OCI-LY1 (cell line): ENCODE measurements at regions not wholly inside any gene's neighbourhood (a gene's known extent, or its start where the extent isn't known, plus 50 kb on each side); places are given as distances from the start of the nearest gene placed in this dataset.

Source experiments
- H2AFZ ChIP-seq: fragments of 200-600 bp; sonication (generic), shearing (Covaris generic); 2 replicates; pipeline ENCODE4 v1.6.0; 2014; ENCODE audit warnings: antibody characterized with exemption, mild to moderate bottlenecking, low read length
- H3F3A ChIP-seq: fragments of 200-600 bp; sonication (generic), shearing (Covaris generic); 2 replicates; pipeline ENCODE4 v1.6.0; 2014; ENCODE audit warnings: mild to moderate bottlenecking, antibody characterized with exemption, low read length, moderate library complexity; ENCODE audit not compliant: insufficient read depth
- H3K27ac ChIP-seq: fragments of 200-600 bp; sonication (generic); 2 replicates; pipeline ENCODE4 v1.5.1; 2014; ENCODE audit warnings: low read length, mixed run types, mild to moderate bottlenecking, low read depth; ENCODE audit not compliant: poor library complexity, severe bottlenecking
- H3K27me3 ChIP-seq: fragments of 200-600 bp; sonication (generic); 2 replicates; pipeline ENCODE4 v1.6.0; 2014; ENCODE audit warnings: antibody characterized with exemption, mild to moderate bottlenecking, low read length, moderate library complexity; ENCODE audit not compliant: insufficient read depth
- H3K36me3 ChIP-seq: fragments of 200-600 bp; sonication (generic); 2 replicates; pipeline ENCODE4 v1.6.1; 2014; ENCODE audit warnings: mild to moderate bottlenecking, antibody characterized with exemption, low read length, moderate library complexity, mixed read lengths; ENCODE audit not compliant: insufficient read depth
- H3K4me1 ChIP-seq: fragments of 200-600 bp; sonication (generic); 2 replicates; pipeline ENCODE4 v1.5.1; 2014; ENCODE audit warnings: mild to moderate bottlenecking, low read length, moderate library complexity; ENCODE audit not compliant: insufficient read depth, severe bottlenecking
- H3K4me2 ChIP-seq: fragments of 200-600 bp; sonication (generic), shearing (Covaris generic); 2 replicates; pipeline ENCODE4 v1.6.1; 2014; ENCODE audit warnings: low read length
- H3K4me3 ChIP-seq: fragments of 200-600 bp; sonication (generic); 2 replicates; pipeline ENCODE4 v1.5.1; 2014; ENCODE audit warnings: low read length, low read depth, mild to moderate bottlenecking, mixed read lengths; ENCODE audit not compliant: poor library complexity, severe bottlenecking
- H3K79me2 ChIP-seq: fragments of 200-600 bp; shearing (Covaris generic); 2 replicates; pipeline ENCODE4 v1.6.1; 2016; ENCODE audit warnings: mixed run types, low read length, mixed read lengths; ENCODE audit not compliant: insufficient read depth
- H3K9ac ChIP-seq: fragments of 200-600 bp; sonication (generic), shearing (Covaris generic); 2 replicates; pipeline ENCODE4 v1.6.1; 2014; ENCODE audit warnings: mild to moderate bottlenecking, low read length, mixed read lengths
- H3K9me2 ChIP-seq: fragments of 200-600 bp; sonication (generic), shearing (Covaris generic); 2 replicates; pipeline ENCODE4 v1.6.1; 2014; ENCODE audit warnings: low read depth, mild to moderate bottlenecking, low read length, mixed read lengths
- H3K9me3 ChIP-seq: fragments of 200-600 bp; shearing (Covaris generic); 2 replicates; pipeline ENCODE4 v1.6.1; 2014; ENCODE audit warnings: low read length, mixed read lengths
- H4K20me1 ChIP-seq: fragments of 200-600 bp; sonication (generic), shearing (Covaris generic); 2 replicates; pipeline ENCODE4 v1.6.0; 2016; ENCODE audit warnings: mild to moderate bottlenecking, low read length; ENCODE audit not compliant: insufficient read depth
- EZH2 ChIP-seq: fragments of 200-600 bp; sonication (generic), shearing (Covaris generic); IDR thresholded peaks from 2 replicates; pipeline ENCODE4 v1.8.0; 2017; ENCODE audit warnings: borderline replicate concordance, mixed run types, mild to moderate bottlenecking, antibody characterized with exemption, low read length, moderate library complexity, mixed read lengths
- TF ChIP-seq, protein P1 (sequence below): fragments of 200-600 bp; sonication (generic), shearing (Covaris generic); IDR thresholded peaks from 2 replicates; pipeline ENCODE4 v1.5.1; 2017; ENCODE audit warnings: mild to moderate bottlenecking, antibody characterized with exemption, low read length, moderate library complexity, mixed read lengths

DNA sequence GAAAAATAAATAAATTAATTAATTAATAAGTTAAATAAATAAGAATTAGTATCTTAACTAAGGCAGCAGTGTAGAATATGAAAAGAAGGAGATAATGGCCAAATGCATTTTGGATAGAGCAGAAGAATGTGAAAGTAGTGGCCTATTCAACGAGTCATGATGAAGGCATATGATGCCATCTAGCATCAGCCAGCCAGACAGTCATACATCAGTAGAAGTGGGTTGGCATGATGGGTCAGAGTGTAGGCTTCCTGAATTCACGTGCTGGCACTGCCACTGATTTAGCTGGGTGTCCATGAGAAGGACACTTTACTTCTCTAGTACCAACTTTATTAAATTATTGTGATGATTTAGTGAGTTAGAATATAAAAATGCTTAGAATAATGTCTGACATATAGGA is 256.1 kb upstream of the ARPP21 start:
- peak overlapping the region; percentile 65; the same call in 1 of the 2 replicates for H2AFZ ChIP-seq
- H3K4me3 ChIP-seq = no peak overlapping the region
- peaks cover 13% of the 10 kb centered on the region for H3K4me1 ChIP-seq
- TF ChIP-seq, protein P1, sequence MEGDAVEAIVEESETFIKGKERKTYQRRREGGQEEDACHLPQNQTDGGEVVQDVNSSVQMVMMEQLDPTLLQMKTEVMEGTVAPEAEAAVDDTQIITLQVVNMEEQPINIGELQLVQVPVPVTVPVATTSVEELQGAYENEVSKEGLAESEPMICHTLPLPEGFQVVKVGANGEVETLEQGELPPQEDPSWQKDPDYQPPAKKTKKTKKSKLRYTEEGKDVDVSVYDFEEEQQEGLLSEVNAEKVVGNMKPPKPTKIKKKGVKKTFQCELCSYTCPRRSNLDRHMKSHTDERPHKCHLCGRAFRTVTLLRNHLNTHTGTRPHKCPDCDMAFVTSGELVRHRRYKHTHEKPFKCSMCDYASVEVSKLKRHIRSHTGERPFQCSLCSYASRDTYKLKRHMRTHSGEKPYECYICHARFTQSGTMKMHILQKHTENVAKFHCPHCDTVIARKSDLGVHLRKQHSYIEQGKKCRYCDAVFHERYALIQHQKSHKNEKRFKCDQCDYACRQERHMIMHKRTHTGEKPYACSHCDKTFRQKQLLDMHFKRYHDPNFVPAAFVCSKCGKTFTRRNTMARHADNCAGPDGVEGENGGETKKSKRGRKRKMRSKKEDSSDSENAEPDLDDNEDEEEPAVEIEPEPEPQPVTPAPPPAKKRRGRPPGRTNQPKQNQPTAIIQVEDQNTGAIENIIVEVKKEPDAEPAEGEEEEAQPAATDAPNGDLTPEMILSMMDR = peak; percentile 8; the same call in 1 of the 2 replicates
- no peak for TF ChIP-seq EZH2
- H3K9me2 ChIP-seq = no peaks in the 10 kb centered on the region
- H4K20me1 ChIP-seq = no peaks in the 10 kb centered on the region
- H3F3A ChIP-seq = no peaks in the 10 kb centered on the region
- no peak overlapping the region for H3K9ac ChIP-seq
- H3K9me3 ChIP-seq = no peaks in the 10 kb centered on the region
- H3K79me2 ChIP-seq = no peaks in the 10 kb centered on the region
- H3K27me3 ChIP-seq = no peaks in the 10 kb centered on the region
- H3K27ac ChIP-seq = no peak overlapping the region
- H3K4me2 ChIP-seq = no peak overlapping the region
- no peaks in the 10 kb centered on the region for H3K36me3 ChIP-seq

DNA sequence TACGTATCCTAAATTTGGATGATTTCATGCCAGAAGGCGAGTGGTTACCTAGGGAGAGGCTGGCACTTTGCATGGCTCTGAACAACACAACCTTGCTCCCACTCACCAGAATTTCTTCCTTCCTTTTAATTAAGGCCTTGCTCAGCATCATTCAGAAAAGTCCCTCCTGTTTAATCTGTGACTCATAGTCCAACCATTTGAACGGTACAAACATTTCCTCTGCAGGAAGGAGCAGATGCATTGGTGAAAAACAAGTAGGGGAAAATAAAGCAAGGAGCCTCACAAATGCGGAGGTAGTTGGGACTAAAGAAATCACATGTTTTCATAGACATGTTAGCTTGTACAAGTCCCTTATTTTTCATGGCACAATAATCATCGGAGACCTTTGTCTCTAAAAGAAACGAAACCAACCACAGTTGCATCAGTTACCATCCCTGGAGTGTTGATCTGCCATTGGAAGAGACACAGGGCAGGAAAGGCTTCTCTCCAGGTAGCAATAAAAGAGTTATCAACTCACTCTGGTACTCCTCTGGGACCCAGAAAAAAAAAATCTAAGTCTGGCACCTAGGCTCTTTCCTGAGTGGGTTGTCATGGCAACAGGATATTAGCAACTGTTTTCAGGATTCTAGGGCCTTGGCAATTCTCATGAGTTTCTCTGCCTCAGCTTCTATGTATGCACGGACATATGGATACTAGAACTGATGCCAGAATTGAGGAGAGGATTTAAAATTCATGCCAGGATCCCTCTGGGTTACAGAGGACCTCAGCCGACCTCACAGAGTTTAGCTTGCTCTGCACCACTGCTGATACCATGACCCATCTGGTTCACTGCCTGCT is 255.4 kb upstream of the ARPP21 start:
- TF ChIP-seq, protein P1 = no peak
- no peak for TF ChIP-seq EZH2
- Histone ChIP-seq H3K9me2 (no peaks in the 10 kb centered on the region), H3K79me2 (no peaks in the 10 kb centered on the region), H3K9me3 (no peaks in the 10 kb centered on the region), H3K27me3 (no peaks in the 10 kb centered on the region), H4K20me1 (no peaks in the 10 kb centered on the region), H3F3A (no peaks in the 10 kb centered on the region), H3K4me2 (peak overlapping the region; percentile 49), H3K4me1 (peaks cover 13% of the 10 kb centered on the region), H3K36me3 (no peaks in the 10 kb centered on the region), H3K9ac (no peak overlapping the region), H2AFZ (peak overlapping the region; percentile 94; the same call in 1 of the 2 replicates), H3K27ac (no peak overlapping the region), H3K4me3 (no peak overlapping the region)

DNA sequence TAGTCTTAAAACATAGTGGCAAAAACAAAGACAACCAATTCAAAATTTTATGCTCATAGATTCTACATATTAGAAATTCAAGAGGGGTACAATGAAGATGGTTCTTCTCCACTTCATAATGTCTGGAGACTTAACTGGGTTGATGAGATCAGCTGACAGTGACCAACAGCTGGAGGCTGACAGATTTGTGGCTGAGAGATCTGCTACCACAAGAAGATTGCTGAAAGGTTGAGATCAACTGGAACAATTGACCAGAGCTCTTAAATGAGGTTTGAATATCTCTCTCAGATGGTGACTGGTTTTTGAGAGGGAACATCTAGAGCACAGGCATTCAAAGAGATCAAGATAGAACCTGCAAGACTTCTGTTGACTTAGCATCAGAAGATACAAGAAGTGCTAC is 254.1 kb upstream of the ARPP21 start:
- H3K27me3 ChIP-seq = no peaks in the 10 kb centered on the region
- no peak overlapping the region for H2AFZ ChIP-seq
- no peaks in the 10 kb centered on the region for H3K36me3 ChIP-seq
- no peaks in the 10 kb centered on the region for H4K20me1 ChIP-seq
- no peaks in the 10 kb centered on the region for H3K79me2 ChIP-seq
- H3K9me3 ChIP-seq = no peaks in the 10 kb centered on the region
- H3F3A ChIP-seq = no peaks in the 10 kb centered on the region
- no peak overlapping the region for H3K4me3 ChIP-seq
- no peaks in the 10 kb centered on the region for H3K9me2 ChIP-seq
- peaks cover 13% of the 10 kb centered on the region for H3K4me1 ChIP-seq
- no peak overlapping the region for H3K27ac ChIP-seq
- no peak overlapping the region for H3K9ac ChIP-seq
- TF ChIP-seq, protein P1 = no peak
- no peak for TF ChIP-seq EZH2
- no peak overlapping the region for H3K4me2 ChIP-seq
